RKO (cell line): ENCODE measurements at regions not wholly inside any gene's neighbourhood (a gene's known extent, or its start where the extent isn't known, plus 50 kb on each side); places are given as distances from the start of the nearest gene placed in this dataset.

Experiments
- DNase-seq: peaks from one replicate; pipeline ENCODE4 v3.0.0-alpha.2; 2016; ENCODE audit warnings: low spot score

GRCh38 chr4:53644607-53645006, 53.3 kb upstream of the LNX1 start:
- DNase-seq = no peak
